Neural cell (in vitro differentiated cells): ENCODE measurements at regions not wholly inside any gene's neighbourhood (a gene's known extent, or its start where the extent isn't known, plus 50 kb on each side); places are given as distances from the start of the nearest gene placed in this dataset.
"Not testable (repeated sequence)": the region's sequence is repeated elsewhere in the genome, so short reads cannot be mapped to it uniquely, and the experiment has no call there.

Experiments used
- H2AFZ ChIP-seq: fragments of 200-600, 300-800 bp; sonication (generic), shearing (Covaris generic); 2 replicates; pipeline ENCODE4 v1.6.0; 2014; ENCODE audit warnings: low read depth, mild to moderate bottlenecking, antibody characterized with exemption, low read length, moderate library complexity
- H3F3A ChIP-seq: fragments of 200-600 bp; shearing (Covaris generic); 2 replicates; pipeline ENCODE4 v1.6.1; 2016; ENCODE audit warnings: mild to moderate bottlenecking, moderate library complexity, mixed read lengths, antibody characterized with exemption, low read length; ENCODE audit not compliant: insufficient read depth, poor library complexity, severe bottlenecking
- H3K27ac ChIP-seq: fragments of 200-600, 300-800 bp; sonication (generic), shearing (Covaris generic); 2 replicates; pipeline ENCODE4 v1.5.1; 2014; ENCODE audit warnings: mild to moderate bottlenecking, low read length, moderate library complexity
- H3K27me3 ChIP-seq: fragments of 300-800, 200-600 bp; sonication (generic), shearing (Covaris generic); 2 replicates; pipeline ENCODE4 v1.6.0; 2014; ENCODE audit warnings: mild to moderate bottlenecking, low read depth, low read length, moderate library complexity; ENCODE audit not compliant: insufficient read depth
- H3K36me3 ChIP-seq: fragments of 300-800, 200-600 bp; sonication (generic), shearing (Covaris generic); 2 replicates; pipeline ENCODE4 v1.5.1; 2014; ENCODE audit warnings: mild to moderate bottlenecking, antibody characterized with exemption, low read length, moderate library complexity; ENCODE audit not compliant: insufficient read depth
- H3K4me2 ChIP-seq: fragments of 300-800, 200-600 bp; sonication (generic), shearing (Covaris generic); 2 replicates; pipeline ENCODE4 v1.6.0; 2014; ENCODE audit warnings: mild to moderate bottlenecking, low read length
- H3K4me3 ChIP-seq: fragments of 300-800, 200-600 bp; sonication (generic), shearing (Covaris generic); 2 replicates; pipeline ENCODE4 v1.5.1; 2014; ENCODE audit warnings: mild to moderate bottlenecking, low read length, moderate library complexity
- H3K79me2 ChIP-seq: fragments of 200-600 bp; shearing (Covaris generic); replicated peaks from 2 replicates; pipeline ENCODE4 v1.6.0; 2014; ENCODE audit warnings: mild to moderate bottlenecking, low read length, moderate library complexity; ENCODE audit not compliant: insufficient read depth
- H3K9ac ChIP-seq: fragments of 300-800, 200-600 bp; sonication (generic), shearing (Covaris generic); 2 replicates; pipeline ENCODE4 v1.6.1; 2016; ENCODE audit warnings: mild to moderate bottlenecking, low read length, mixed read lengths
- H3K9me2 ChIP-seq: fragments of 200-600 bp; shearing (Covaris generic); 2 replicates; pipeline ENCODE4 v1.6.1; 2016; ENCODE audit warnings: mild to moderate bottlenecking, low read length, mixed read lengths; ENCODE audit not compliant: insufficient read depth
- H3K9me3 ChIP-seq: fragments of 200-600, 300-800 bp; sonication (generic), shearing (Covaris generic); 2 replicates; pipeline ENCODE4 v1.6.1; 2016; ENCODE audit warnings: mild to moderate bottlenecking, mixed run types, low read length, moderate library complexity, mixed read lengths
- H4K20me1 ChIP-seq: fragments of 200-600 bp; shearing (Covaris generic); 2 replicates; pipeline ENCODE4 v1.6.1; 2016; ENCODE audit warnings: mild to moderate bottlenecking, mixed run types; ENCODE audit not compliant: insufficient read depth
- EP300 ChIP-seq: fragments of 450-650 bp; conservative IDR thresholded peaks from 2 replicates; pipeline ENCODE4 v1.6.1; 2014; ENCODE audit warnings: antibody characterized with exemption, mild to moderate bottlenecking, moderate library complexity; ENCODE audit not compliant: poor library complexity, severe bottlenecking
- EZH2 ChIP-seq: fragments of 200-600, 300-800 bp; shearing (Covaris generic), sonication (generic); IDR thresholded peaks from 2 replicates; pipeline ENCODE4 v1.6.1; 2014; ENCODE audit warnings: antibody characterized with exemption, low read length, borderline replicate concordance, mild to moderate bottlenecking; ENCODE audit not compliant: insufficient read depth, poor library complexity, severe bottlenecking
- MXI1 ChIP-seq: fragments of 450-650 bp; conservative IDR thresholded peaks from 2 replicates; pipeline ENCODE4 v1.6.1; 2014; ENCODE audit warnings: antibody characterized with exemption, mild to moderate bottlenecking; ENCODE audit not compliant: poor library complexity, severe bottlenecking
- POLR2AphosphoS5 ChIP-seq: IDR thresholded peaks from 2 replicates; pipeline ENCODE4 v1.6.1; 2012
- RAD21 ChIP-seq: fragments of 450-650 bp; conservative IDR thresholded peaks from 2 replicates; pipeline ENCODE4 v1.6.1; 2014; ENCODE audit warnings: antibody characterized with exemption, mild to moderate bottlenecking, moderate library complexity
- SMC3 ChIP-seq: fragments of 450-650 bp; conservative IDR thresholded peaks from 2 replicates; pipeline ENCODE4 v1.6.1; 2014; ENCODE audit warnings: antibody characterized with exemption, mild to moderate bottlenecking, moderate library complexity; ENCODE audit not compliant: poor library complexity
- TAF1 ChIP-seq: IDR thresholded peaks from 2 replicates; pipeline ENCODE4 v1.6.1; 2012; ENCODE audit warnings: low read depth
- TF ChIP-seq, protein P1 (sequence below): fragments of 450-650 bp; IDR thresholded peaks from 2 replicates; pipeline ENCODE4 v1.5.1; 2014; ENCODE audit warnings: antibody characterized with exemption, mild to moderate bottlenecking, moderate library complexity; ENCODE audit not compliant: poor library complexity, severe bottlenecking
- TF ChIP-seq, protein P2 (sequence below): IDR thresholded peaks from 2 replicates; pipeline ENCODE4 v1.6.1; 2012; ENCODE audit warnings: borderline replicate concordance

DNA sequence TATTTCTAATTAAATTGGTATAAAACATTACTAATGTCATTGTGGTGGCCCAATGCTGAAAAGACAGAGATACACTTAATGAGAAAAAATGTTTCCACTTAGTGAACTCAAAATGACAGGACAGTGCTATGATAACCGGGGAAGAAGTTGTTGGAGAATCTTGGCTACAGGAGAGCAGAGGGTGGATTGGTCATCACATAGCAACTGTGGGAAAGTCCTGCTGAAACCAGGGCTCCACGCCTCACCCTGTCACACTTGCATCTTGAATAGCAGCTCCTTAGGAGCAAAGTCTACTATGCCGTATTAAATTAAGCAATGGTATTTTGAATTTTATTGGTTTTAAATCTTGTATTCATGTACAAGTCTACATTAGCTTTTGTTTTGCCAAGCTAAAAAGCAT, 225.5 kb downstream of the KLF6 start:
- Histone ChIP-seq H4K20me1 (no peaks in the 10 kb centered on the region), H3K9me2 (no peaks in the 10 kb centered on the region), H3K9me3 (no peaks in the 10 kb centered on the region), H2AFZ (no peak overlapping the region), H3F3A (no peaks in the 10 kb centered on the region), H3K79me2 (no peaks in the 10 kb centered on the region), H3K9ac (no peak overlapping the region), H3K4me3 (no peak overlapping the region), H3K36me3 (no peaks in the 10 kb centered on the region), H3K27me3 (no peaks in the 10 kb centered on the region), H3K27ac (no peak overlapping the region), H3K4me2 (no peak overlapping the region)
- no peak for TF ChIP-seq EP300
- TF ChIP-seq, protein P1, sequence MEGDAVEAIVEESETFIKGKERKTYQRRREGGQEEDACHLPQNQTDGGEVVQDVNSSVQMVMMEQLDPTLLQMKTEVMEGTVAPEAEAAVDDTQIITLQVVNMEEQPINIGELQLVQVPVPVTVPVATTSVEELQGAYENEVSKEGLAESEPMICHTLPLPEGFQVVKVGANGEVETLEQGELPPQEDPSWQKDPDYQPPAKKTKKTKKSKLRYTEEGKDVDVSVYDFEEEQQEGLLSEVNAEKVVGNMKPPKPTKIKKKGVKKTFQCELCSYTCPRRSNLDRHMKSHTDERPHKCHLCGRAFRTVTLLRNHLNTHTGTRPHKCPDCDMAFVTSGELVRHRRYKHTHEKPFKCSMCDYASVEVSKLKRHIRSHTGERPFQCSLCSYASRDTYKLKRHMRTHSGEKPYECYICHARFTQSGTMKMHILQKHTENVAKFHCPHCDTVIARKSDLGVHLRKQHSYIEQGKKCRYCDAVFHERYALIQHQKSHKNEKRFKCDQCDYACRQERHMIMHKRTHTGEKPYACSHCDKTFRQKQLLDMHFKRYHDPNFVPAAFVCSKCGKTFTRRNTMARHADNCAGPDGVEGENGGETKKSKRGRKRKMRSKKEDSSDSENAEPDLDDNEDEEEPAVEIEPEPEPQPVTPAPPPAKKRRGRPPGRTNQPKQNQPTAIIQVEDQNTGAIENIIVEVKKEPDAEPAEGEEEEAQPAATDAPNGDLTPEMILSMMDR: no peak
- TF ChIP-seq, protein P2, sequence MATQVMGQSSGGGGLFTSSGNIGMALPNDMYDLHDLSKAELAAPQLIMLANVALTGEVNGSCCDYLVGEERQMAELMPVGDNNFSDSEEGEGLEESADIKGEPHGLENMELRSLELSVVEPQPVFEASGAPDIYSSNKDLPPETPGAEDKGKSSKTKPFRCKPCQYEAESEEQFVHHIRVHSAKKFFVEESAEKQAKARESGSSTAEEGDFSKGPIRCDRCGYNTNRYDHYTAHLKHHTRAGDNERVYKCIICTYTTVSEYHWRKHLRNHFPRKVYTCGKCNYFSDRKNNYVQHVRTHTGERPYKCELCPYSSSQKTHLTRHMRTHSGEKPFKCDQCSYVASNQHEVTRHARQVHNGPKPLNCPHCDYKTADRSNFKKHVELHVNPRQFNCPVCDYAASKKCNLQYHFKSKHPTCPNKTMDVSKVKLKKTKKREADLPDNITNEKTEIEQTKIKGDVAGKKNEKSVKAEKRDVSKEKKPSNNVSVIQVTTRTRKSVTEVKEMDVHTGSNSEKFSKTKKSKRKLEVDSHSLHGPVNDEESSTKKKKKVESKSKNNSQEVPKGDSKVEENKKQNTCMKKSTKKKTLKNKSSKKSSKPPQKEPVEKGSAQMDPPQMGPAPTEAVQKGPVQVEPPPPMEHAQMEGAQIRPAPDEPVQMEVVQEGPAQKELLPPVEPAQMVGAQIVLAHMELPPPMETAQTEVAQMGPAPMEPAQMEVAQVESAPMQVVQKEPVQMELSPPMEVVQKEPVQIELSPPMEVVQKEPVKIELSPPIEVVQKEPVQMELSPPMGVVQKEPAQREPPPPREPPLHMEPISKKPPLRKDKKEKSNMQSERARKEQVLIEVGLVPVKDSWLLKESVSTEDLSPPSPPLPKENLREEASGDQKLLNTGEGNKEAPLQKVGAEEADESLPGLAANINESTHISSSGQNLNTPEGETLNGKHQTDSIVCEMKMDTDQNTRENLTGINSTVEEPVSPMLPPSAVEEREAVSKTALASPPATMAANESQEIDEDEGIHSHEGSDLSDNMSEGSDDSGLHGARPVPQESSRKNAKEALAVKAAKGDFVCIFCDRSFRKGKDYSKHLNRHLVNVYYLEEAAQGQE: no peak
- no peak for TF ChIP-seq MXI1
- TF ChIP-seq TAF1: no peak
- TF ChIP-seq EZH2: no peak
- TF ChIP-seq SMC3: no peak
- no peak for TF ChIP-seq RAD21
- no peak for TF ChIP-seq POLR2AphosphoS5

DNA sequence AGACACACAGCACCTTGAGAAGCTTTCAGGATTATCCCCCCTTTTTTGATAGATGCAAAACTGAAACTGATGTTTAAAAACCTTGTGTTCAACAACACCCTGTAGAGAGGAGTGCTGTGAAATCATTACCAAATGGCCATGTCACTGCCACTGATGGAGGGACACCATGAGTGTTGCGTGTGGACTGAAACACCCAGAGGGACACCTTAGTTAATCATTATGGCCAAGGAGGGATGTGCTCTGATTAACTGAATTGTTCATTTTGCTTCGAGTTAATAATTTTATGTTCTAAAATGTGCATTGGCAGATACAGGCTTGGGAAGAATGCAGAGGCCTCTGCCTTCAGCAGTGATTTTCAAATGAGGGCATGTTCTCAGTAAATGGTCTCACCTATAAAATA, 226.0 kb downstream of the KLF6 start:
- H3K4me2 ChIP-seq: no peak overlapping the region
- no peaks in the 10 kb centered on the region for H3K79me2 ChIP-seq
- H3K27me3 ChIP-seq: no peaks in the 10 kb centered on the region
- TF ChIP-seq, protein P2: no peak
- TF ChIP-seq POLR2AphosphoS5 (no peak), RAD21 (no peak), SMC3 (no peak), MXI1 (no peak), EP300 (no peak), EZH2 (no peak), TAF1 (no peak)
- TF ChIP-seq, protein P1: no peak
- no peak overlapping the region for H3K4me3 ChIP-seq
- H3K9ac ChIP-seq: no peak overlapping the region
- no peaks in the 10 kb centered on the region for H3K9me2 ChIP-seq
- H3K27ac ChIP-seq: no peak overlapping the region
- H3K9me3 ChIP-seq: no peaks in the 10 kb centered on the region
- no peak overlapping the region for H2AFZ ChIP-seq
- H4K20me1 ChIP-seq: no peaks in the 10 kb centered on the region
- H3K36me3 ChIP-seq: no peaks in the 10 kb centered on the region
- no peaks in the 10 kb centered on the region for H3F3A ChIP-seq

DNA sequence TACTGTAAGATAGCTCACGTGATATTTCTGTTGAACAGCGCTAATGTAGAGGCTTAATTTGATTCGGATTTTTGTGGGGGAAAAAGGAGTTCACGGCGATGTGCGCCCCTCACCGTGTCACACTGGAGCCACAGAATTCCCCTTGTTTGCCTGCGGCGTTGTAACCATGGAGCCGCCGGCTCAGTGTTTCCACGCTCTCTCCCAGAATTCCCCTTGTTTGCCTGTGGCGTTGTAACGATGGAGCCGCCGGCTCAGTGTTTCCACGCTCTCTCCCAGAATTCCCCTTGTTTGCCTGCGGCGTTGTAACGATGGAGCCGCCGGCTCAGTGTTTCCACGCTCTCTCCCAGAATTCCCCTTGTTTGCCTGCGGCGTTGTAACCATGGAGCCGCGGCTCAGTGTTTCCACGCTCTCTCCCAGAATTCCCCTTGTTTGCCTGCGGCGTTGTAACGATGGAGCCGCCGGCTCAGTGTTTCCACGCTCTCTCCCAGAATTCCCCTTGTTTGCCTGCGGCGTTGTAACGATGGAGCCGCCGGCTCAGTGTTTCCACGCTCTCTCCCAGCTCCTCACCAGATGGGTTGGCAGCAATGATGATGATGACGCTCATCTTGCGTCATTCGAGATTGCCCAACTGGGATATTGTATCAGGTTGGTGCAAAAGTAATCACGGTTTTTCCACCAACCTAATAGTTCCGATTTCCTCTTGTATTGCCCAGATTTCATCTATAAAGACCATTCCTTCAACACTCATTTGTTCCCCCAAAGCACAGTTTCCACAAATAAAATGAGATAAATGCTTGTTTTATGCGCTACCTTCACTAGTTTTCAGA, 228.6 kb downstream of the KLF6 start:
- not testable (repeated sequence) for H3K9ac ChIP-seq, H2AFZ ChIP-seq, H3K9me3 ChIP-seq, H3K4me2 ChIP-seq, H3K27me3 ChIP-seq, H4K20me1 ChIP-seq, H3K4me3 ChIP-seq, H3K27ac ChIP-seq, H3K36me3 ChIP-seq, H3K9me2 ChIP-seq, H3K79me2 ChIP-seq, H3F3A ChIP-seq
